GM19035 (cell line): ENCODE measurements at regions not wholly inside any gene's neighbourhood (a gene's known extent, or its start where the extent isn't known, plus 50 kb on each side); places are given as distances from the start of the nearest gene placed in this dataset.
"Not testable (repeated sequence)": the region's sequence is repeated elsewhere in the genome, so short reads cannot be mapped to it uniquely, and the experiment has no call there.

Experiments
- ATAC-seq: cut with Tn5 transposase; IDR thresholded peaks from one replicate; pipeline ENCODE4 v1.9.1; 2021; ENCODE audit not compliant: unreplicated experiment

DNA sequence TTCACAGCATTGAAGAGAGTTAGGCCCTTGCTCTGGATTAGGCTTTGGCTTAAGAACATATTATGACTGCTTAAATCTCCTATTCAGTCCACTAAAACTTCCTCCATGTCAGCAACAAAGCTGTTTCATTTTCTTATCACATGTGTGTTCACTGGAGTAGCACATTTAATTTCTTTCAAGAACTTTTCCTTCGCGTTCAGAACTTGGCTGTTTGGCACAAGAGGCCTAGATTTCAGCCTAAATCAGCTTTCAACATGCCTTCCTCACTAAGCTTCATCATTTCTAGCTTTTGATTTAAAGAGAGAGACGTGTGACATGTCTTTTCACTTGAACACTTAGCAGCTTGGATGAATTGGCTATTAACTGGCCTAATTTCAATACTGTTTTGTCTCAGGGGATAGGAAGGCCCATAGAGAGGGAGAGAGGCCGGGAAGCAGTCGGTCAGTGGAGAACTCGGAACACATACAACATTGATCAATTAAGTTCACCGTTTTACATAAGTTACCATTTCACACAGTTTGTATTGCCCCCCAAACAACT lies 885.2 kb upstream of the AUTS2 start:
- no peak for ATAC-seq

DNA sequence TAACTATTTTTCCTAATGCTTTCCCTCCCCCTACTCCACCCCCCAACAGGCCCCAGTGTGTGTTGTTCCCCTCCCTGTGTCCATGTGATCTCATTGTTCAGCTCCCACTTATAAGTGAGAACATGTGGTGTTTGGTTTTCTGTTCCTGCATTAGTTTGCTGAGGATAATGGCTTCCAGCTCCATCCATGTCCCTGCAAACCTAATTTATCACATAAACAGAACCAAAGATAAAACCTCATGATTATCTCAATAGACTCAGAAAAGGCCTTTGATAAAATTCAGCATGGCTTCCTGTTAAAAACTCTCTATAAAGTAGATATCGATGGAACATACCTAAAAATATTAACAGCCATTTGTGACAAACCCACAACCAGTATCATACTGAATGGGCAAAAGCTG lies 884.1 kb upstream of the AUTS2 start:
- ATAC-seq, result not testable (repeated sequence)

DNA sequence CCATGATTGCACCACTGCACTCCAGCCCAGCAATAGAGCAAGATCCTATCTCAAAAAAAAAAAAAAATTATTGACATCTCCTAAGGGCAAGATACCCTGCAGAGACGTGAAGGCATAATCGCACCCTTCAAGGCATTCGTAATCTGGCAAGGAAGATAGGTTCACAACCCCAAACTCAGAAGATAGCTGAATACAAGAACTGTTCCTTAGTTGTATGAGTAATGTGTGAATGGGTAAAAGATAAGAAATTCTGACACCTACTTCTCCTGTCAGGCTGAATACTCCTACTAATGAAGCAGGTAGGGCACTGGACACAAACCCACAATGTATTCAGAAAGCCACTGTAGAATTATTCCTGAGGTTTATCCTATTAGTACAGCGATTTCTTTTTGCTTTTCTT lies 882.4 kb upstream of the AUTS2 start:
- ATAC-seq, result no peak

DNA sequence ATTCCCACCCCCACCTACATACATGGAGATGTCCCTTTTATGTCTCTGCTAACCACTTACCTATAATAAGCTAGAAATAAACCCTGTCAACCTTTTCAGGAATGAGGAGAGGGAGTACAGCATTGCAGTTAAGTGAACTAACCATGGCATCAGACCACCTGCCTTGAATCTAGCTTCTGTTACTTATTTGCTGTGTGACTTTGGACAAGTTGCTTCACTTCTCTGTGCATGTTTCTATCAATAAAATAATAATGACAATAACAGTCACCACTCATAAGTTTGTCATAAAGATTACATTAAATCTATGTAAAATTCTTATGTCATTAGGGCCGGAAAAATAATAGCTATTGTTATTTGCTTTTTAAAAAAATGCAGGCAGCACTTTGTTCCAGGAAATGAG lies 881.1 kb upstream of the AUTS2 start:
- ATAC-seq, result no peak

DNA sequence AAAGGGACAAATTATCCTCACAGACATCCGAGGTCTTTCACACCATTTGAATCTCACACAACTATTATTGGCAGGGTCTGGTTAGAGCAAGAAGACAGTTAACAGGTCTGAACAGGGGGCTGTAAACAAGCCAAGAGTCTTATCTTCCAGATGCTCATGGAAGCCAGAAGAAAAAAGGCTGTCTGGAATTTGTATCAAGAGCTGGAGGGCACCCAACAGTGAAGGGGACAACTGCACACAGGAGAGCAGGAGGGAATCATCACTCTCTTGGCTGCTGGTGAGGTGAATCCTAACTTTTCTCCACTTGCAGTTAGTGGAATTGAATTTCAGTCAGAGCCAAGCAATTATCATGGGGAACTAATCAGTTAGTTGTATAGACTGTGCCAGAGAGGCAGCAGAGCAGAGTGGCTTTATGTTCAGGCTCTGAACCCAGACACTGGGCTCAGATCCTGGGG lies 880.2 kb upstream of the AUTS2 start:
- ATAC-seq, result no peak

DNA sequence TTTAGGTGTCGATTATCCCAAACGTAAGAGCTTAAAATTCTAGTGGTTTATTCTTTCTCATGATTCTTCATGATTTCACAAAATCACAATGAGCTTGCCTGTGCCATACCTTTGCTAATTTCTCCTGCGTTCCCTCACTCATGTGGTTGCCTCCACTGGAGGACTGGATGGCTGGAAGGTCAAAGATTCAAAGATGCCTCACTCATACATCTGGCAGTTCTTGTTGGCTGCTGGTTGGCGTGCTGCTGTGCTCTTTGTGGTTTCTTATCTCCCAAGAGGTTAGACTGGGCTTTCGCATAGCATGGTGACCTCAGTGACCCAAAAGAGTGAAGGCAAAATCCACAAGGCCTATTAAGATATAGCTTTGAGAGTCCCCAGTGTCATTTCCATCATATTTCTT lies 877.6 kb upstream of the AUTS2 start:
- ATAC-seq, result no peak

DNA sequence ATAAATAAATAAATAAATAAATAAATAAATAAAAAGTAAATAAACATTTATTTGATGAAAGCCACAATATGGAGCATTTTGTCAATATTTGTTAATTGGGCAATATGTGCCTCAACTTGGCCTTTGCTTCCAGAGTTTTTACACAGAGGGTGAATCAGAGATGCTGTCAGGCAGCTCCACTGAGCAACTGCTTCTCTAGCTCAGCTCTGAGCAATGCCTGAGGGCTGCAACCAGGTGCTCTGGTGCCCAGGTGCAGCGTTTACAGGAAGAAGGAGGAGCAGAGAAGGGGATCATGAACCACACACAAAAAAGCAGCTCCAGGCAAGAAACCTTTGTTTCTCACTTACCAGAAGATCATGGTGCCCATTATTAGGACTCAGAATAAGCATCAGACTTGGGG lies 876.2 kb upstream of the AUTS2 start:
- no peak for ATAC-seq

DNA sequence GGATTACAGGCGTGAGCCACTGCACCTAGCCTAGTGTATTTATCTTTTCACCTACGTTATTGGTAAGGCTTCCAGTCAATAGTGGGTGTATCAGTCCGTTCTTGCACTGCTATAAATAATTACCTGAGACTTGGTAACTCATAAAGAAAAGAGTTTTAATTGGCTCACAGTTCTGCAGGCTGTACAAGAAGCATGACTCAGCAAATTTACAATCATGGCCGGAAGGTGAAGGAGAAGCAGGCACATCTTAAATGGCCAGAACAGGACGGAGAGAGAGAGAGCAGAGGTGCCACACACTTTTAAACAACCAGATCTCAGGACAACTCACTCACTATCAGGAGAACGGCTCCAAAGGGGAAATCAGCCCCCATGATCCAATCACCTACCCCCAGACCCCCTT lies 873.3 kb upstream of the AUTS2 start:
- ATAC-seq, result no peak

DNA sequence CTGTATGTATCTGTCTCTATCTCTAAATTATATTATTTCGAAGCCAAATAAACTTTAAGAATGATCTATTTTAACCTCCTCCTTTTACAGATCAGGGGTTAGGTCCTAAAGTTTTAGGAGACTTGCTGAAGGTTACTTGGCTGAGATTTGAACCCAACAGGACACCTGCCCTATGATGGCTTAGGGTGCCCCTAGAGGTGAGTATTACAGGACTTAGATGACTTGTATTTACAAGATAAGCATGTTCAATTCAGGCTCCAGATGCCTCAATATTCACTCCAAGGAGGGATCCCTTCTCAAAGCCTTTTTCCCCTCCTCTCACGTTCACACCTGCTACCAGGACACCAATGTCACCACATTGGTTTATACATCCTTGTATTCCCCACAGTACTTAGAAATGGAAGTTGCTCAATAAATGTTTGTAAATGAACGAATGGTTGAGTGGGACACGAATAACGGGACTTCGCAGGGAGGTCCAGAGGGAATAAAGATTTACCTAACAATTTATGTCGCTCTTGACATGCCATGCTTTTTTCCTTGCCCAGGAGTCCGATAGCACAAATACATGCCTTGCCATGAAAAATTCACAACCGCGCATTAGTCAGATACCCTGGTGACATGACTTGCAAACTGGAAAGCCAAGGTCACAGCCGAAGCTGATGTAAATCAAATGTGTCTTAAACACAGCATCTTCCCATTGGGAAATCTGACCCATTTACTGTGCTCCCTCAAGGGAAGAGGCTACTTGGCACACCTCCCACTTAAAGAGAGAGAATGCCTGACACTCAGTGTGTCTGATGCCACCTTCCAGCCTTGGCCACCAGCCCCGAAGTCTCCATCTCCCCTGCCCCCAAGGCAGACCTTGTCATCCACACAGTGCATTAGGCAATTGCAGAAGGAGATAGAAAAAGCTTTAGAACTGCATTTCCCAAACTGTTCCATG lies 872.2 kb upstream of the AUTS2 start:
- ATAC-seq, result no peak

DNA sequence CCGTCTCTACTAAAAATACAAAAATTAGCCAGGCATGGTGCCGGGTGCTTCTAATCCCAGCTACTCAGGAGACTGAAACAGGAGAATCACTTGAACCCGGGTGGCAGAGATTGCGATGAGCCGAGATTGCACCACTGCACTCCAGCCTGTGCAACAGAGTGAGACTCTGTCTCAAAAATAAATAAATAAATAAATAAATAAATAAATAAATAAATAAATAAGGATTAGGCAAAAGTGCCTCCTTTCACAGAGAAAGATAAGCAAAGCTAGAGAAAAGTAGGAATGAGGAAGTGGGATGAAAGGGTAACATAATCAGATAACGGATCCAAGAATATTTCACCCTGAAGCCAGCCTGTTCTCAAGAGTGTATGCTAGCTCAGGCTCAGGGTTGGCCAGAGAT lies 869.6 kb upstream of the AUTS2 start:
- not testable (repeated sequence) for ATAC-seq

DNA sequence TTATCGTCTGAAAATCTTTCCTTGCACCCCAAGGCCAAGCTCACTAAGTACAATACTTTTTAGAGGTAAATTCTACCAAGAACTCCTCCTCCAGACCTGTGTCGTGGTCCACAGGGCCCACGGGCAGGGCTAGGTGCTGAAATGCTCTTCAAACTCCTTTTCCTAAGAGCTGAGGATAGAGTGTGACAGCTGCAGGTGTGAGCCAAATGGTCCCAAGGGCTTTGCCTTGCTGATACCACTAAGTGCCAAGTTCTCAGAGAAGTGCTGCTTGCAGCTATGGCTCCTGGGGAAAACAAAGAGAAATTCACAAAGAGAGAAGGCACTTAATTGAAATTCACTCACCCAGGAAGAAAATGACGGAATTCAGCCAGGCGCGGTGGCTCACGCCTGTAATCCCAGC lies 868.9 kb upstream of the AUTS2 start:
- ATAC-seq, result no peak

DNA sequence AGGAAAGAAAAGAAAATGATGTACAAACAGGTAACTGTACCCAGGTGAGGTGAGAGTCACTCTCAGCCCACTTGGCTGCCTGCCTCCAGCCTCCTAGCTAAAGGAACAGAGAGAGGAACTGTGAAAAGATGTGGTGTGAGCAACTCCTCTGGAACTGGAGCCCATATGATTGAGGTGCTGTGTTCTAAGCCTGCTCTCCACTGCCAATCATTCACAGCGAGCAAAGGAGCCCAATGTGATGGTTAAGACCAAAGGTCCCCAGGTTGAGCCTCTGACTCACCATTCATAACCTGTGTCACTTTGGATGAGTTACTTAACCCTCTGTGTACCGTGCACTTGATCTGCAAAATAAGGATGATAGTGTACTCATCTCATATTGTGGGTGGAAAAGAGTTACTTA lies 868.1 kb upstream of the AUTS2 start:
- no peak for ATAC-seq

DNA sequence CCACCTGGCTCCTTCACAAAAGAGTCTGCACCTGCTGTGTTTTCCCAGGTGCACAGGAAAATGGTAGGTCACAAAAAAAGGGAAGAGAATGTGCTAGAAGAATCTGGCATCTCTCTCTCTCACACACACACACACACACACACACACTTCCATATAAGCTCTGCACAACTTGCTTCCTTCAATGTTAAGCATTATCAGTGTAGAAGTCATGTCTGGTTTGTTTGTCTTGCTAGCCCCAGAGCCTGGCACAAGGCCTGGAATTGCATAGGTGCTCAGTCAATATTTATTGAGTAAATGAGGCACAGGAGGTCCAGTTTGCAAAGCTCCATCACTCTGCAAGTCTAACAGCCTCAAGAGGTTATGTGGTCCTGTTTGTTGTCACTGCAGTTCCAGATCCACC lies 867.3 kb upstream of the AUTS2 start:
- ATAC-seq, result no peak

DNA sequence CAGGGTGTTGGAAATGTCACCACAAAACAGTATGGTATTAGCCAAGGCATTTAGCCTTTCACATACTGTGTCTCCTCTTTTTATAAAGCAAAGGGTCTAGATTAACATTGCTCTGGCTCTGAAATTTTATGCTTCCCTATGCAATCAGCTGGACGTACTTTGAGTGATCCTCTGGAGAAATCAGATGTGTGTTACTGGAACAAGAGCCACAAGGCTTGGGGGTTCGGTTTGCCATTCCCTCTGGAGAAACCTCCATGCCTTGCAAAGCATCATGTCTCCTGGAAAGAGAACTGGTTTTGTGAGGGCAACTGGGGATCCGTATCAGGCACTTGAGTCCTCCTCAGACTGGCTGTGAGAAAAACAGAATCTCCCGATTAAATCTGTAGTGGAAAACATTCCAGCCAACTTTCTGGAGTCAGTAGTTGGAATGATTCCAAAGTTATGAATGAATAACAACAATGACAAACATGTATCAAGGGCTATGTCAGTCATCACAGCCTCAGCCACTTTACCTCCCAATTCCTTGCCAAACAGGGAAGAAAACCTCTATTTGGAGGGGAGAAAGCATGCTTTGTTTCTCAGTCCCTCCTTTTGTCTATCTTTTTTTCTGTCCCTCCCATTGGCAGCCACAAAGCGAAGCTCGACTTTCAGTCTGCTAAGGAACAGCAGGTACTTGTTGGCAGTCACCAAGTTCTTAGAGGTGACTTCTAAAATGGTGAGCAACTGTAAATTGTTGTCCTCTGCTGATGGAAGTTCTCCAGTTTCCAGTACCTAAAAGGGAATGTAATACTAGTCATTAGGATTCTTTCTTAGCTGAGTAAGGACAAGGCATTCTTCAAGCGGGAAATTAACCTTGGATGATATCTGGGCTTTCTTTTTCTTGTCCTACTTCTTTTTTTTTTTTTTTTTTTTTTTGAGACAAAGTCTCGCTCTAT lies 864.8 kb upstream of the AUTS2 start:
- ATAC-seq, result no peak

DNA sequence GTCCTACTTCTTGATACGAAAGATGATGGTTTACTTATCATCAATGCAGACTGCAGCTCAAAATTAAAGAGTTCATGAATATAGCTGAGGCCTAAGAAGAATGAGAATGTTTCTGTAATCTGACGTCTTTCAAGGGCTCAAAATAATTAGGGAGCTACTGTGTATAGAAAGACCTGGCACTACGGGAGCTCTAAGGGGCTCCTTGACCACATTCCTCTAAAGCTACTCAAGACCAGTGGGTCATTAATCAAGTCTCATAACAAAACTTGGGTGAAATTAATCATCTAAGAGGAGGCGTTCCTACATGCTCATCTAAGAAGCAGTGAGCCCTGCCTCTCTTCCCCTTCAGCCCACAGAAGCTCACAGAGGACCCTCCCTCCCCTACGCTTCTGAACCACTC lies 863.8 kb upstream of the AUTS2 start:
- no peak for ATAC-seq

DNA sequence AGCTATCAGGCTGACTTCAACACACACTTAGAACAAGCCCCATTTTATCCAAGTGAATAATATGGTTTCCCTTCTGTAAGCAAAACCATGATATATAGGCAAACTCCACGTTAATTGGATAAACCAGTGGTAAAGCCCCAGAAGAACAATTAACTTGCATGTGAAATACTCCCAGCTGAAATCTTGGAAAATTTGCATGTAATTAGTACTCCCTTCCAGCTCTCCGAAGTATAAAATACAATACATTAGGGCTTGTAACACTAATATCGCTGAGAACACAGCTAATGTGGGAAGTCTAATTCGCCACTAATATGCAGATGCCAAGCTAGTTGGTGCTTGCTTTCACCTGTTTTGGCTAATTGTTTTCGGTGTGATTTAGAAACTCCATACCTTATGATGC lies 859.0 kb upstream of the AUTS2 start:
- no peak for ATAC-seq

DNA sequence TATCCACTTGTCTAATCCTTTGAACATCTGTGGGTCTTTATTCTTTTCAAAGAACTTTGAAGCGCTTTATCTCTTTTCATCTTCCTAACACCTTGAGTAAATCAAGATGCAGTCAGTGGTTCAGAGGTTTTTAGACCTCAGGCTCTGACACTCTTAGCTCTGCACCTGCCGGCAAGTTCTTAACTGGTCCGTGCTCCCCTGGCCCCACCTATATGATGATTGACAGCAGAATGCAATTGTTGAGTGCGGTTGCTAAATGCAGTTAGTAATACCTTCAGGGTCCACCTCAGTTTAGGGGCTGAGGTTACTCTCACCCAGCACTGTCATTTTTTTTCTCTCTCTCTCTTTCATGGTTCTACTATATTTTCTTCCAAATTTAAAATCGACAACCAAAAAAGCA lies 854.2 kb upstream of the AUTS2 start:
- no peak for ATAC-seq

DNA sequence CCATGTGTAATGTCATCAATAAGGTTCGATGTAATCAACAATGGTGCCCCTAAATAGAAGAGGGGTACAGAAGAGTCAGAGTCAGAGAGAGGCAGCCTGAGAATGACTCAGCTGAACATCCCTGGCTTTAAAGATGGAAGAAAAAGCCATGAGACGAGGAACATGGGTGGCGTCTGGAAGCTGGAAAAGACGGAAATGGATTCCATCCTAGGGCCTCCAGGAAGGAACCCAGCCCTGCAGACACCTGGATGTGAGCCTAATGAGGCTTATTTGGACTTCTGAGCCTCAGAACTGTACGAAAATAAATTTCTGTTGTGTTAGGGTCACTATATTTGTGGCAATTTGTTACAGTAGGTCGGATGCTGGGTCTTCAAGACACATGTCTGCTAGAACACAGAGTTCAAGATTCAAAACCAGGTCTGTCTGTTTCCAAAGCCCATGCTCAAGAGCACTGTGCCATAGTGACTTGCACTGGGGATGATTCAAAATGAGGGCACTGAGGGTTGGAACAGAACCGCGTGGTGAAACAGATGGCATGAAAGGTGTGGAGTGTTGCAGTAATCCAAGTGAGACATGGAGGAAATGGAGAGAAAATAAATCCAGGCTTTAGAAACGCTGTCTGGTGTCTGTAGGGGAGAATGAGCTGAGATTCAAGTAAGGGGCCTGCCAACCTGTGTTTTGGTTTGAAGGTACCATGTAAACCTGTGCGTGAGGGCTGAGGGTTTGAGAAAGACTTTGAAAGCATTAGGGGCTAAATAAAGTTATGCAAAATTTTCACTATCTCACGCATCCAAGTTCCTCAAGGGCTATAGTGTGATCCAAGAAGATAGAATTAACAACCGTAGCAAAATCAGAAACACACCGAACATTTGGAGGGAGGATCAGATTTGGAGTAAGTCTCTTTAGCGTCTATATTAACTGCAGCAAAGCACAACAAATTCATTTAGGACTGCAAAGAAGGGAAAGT lies 849.1 kb upstream of the AUTS2 start:
- no peak for ATAC-seq

DNA sequence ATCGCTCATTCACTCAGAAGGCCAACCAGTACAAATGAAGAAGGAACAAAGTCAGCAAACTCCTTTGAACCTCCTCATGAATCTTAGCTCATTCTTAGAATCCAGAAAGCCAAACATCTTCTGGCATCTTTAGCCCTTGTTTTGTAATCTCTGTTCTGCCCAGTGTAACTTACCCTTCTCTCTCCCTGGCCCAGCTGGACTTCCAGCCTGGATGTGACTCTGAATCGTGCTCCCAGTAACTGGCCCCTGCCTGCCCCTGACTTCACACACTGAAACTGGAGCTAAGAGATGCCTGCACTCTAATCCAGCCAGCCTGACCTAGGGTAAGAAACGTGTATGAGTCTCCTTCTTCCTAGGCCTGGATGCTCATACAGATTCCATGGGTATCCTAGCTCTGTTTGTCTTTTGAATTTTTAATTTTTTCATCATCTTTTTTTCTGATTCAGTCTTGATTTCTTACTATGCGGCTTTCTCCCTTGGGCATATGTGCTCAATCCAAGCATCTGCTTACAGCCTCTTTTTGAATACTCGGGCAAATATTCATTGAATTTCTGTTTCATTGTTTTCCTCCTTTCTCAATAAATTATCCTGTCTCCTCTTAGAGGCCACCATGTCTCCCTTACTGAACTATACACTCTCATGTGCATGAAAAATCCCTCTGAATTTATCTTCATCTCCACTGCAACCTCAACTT lies 845.6 kb upstream of the AUTS2 start:
- no peak for ATAC-seq

DNA sequence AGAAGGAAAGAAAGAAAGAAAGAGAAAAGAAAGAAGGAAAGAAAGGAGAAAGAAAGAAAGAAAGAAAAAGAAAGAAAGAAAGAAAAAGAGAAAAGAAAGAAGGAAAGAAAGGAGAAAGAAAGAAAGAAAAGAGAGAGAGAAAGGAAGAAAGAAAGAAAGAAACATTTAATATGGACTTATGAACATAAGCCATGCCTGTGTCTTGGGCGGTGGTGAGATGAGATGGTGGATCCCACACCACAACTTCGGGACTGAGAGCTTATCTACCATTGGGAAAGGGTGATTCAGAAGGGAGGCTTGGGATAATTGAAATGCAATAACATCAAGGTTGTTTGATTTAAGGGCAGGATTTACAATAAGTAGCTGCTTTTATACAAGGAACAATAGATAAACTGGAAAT lies 843.9 kb upstream of the AUTS2 start:
- no peak for ATAC-seq
